ENCODE measurements at regions not wholly inside any gene's neighbourhood (a gene's known extent, or its start where the extent isn't known, plus 50 kb on each side); places are given as distances from the start of the nearest gene placed in this dataset.

GRCh38 chr19:27679905-27680304, 1533.0 kb downstream of the UQCRFS1 start:
- H3K4me1 ChIP-seq (ENCODE audit: insufficient read depth, low read length, poor library complexity, severe bottlenecking): no peaks in the 10 kb centered on the region
- H3K4me3 ChIP-seq (ENCODE audit: low read depth, low read length, poor library complexity, severe bottlenecking): no peak overlapping the region
- no peaks in the 10 kb centered on the region for H3K36me3 ChIP-seq (ENCODE audit: insufficient read depth, low read length, poor library complexity, severe bottlenecking)
- no TSS peak for BruUV-seq (replicated peaks)
- H3K9me3 ChIP-seq (ENCODE audit: low read depth, low read length, poor library complexity, severe bottlenecking): peaks cover 65% of the 10 kb centered on the region
- CTCF ChIA-PET: no interaction called here
- POLR2A ChIA-PET (ENCODE audit: low non-redundant PET): no interaction called here
- intact Hi-C loops (cut with micrococcal nuclease; ENCODE audit: unreplicated experiment): no loop called here
- TF ChIP-seq EZH2 (IDR thresholded peaks at IDR 0.05; ENCODE audit: borderline replicate concordance, low read depth, low read length, poor library complexity, severe bottlenecking): no peak
- no peak for TF ChIP-seq CTCF (conservative IDR thresholded peaks at IDR 0.05; ENCODE audit: low read depth, low read length)
- no peak for DNase-seq (ENCODE audit: low spot score)
- no peaks in the 10 kb centered on the region for H3K27me3 ChIP-seq (replicated peaks; ENCODE audit: insufficient read depth, low read depth, low read length, poor library complexity)
- no peak overlapping the region for H3K27ac ChIP-seq (ENCODE audit: low read depth, low read length, poor library complexity, severe bottlenecking)

GRCh38 chr19:27679399-27679798, 1533.6 kb downstream of the UQCRFS1 start:
- BruUV-seq (replicated peaks): no TSS peak
- ChIA-PET POLR2A (ENCODE audit: low non-redundant PET) (no interaction called here), CTCF (no interaction called here)
- Histone ChIP-seq H3K4me1 (ENCODE audit: insufficient read depth, low read length, poor library complexity, severe bottlenecking) (no peaks in the 10 kb centered on the region), H3K27ac (ENCODE audit: low read depth, low read length, poor library complexity, severe bottlenecking) (no peak overlapping the region), H3K9me3 (ENCODE audit: low read depth, low read length, poor library complexity, severe bottlenecking) (peaks cover 61% of the 10 kb centered on the region), H3K4me3 (ENCODE audit: low read depth, low read length, poor library complexity, severe bottlenecking) (no peak overlapping the region), H3K27me3 (replicated peaks; ENCODE audit: insufficient read depth, low read depth, low read length, poor library complexity) (no peaks in the 10 kb centered on the region), H3K36me3 (ENCODE audit: insufficient read depth, low read length, poor library complexity, severe bottlenecking) (no peaks in the 10 kb centered on the region)
- DNase-seq (ENCODE audit: low spot score): no peak
- intact Hi-C loops (cut with micrococcal nuclease; ENCODE audit: unreplicated experiment): no loop called here
- TF ChIP-seq CTCF (conservative IDR thresholded peaks at IDR 0.05; ENCODE audit: low read depth, low read length) (no peak), EZH2 (IDR thresholded peaks at IDR 0.05; ENCODE audit: borderline replicate concordance, low read depth, low read length, poor library complexity, severe bottlenecking) (no peak)

- H3K36me3 ChIP-seq (ENCODE audit: insufficient read depth, low read length, poor library complexity, severe bottlenecking): no peaks in the 10 kb centered on the region
- intact Hi-C loops (cut with micrococcal nuclease; ENCODE audit: unreplicated experiment): no loop called here
- H3K9me3 ChIP-seq (ENCODE audit: low read depth, low read length, poor library complexity, severe bottlenecking): peaks cover 44% of the 10 kb centered on the region
- BruUV-seq (replicated peaks): no TSS peak
- H3K27ac ChIP-seq (ENCODE audit: low read depth, low read length, poor library complexity, severe bottlenecking): no peak overlapping the region
- no peaks in the 10 kb centered on the region for H3K4me1 ChIP-seq (ENCODE audit: insufficient read depth, low read length, poor library complexity, severe bottlenecking)
- no peaks in the 10 kb centered on the region for H3K27me3 ChIP-seq (replicated peaks; ENCODE audit: insufficient read depth, low read depth, low read length, poor library complexity)
- H3K4me3 ChIP-seq (ENCODE audit: low read depth, low read length, poor library complexity, severe bottlenecking): no peak overlapping the region
- POLR2A ChIA-PET (ENCODE audit: low non-redundant PET): no interaction called here
- no peak for TF ChIP-seq CTCF (conservative IDR thresholded peaks at IDR 0.05; ENCODE audit: low read depth, low read length)
- CTCF ChIA-PET: no interaction called here
- DNase-seq (ENCODE audit: low spot score): no peak
Measured at GRCh38 chr19:27676877-27677276, 1536.1 kb downstream of the UQCRFS1 start.
